SK-N-SH treated with all-trans-retinoic acid at 6 μM for 48 hours (cell line): ENCODE measurements at regions not wholly inside any gene's neighbourhood (a gene's known extent, or its start where the extent isn't known, plus 50 kb on each side); places are given as distances from the start of the nearest gene placed in this dataset.

Experiments
- ATAC-seq: fragments of 200-7000 bp; cut with Tn5 transposase; 3 replicates; pipeline ENCODE4 v1.9.1; 2020; ENCODE audit warnings: mild to moderate bottlenecking, moderate library complexity
- ARNTL ChIP-seq: fragments of 450-650 bp; formaldehyde crosslinking; IDR thresholded peaks from 2 replicates; pipeline ENCODE4 v1.5.0; 2020; ENCODE audit warnings: low read depth, mild to moderate bottlenecking, moderate library complexity, borderline replicate concordance
- BACH2 ChIP-seq: fragments of 250-450 bp; sonication (Bioruptor Pico); IDR thresholded peaks from 2 replicates; pipeline ENCODE4 v1.9.0; 2021; ENCODE audit warnings: mild to moderate bottlenecking, borderline replicate concordance
- CSDC2 ChIP-seq: fragments of 250-450 bp; sonication (Bioruptor Pico); IDR thresholded peaks from 2 replicates; pipeline ENCODE4 v1.5.0; 2020; ENCODE audit warnings: mild to moderate bottlenecking, moderate library complexity
- ESRRG ChIP-seq: fragments of 250-450 bp; sonication (Bioruptor Pico); IDR thresholded peaks from 2 replicates; pipeline ENCODE4 v1.6.1; 2021; ENCODE audit warnings: mild to moderate bottlenecking
- GLIS3 ChIP-seq: fragments of 250-450 bp; sonication (Bioruptor Pico); IDR thresholded peaks from 2 replicates; pipeline ENCODE4 v1.5.0; 2020; ENCODE audit warnings: mild to moderate bottlenecking, moderate library complexity
- PPARA ChIP-seq: fragments of 250-450 bp; sonication (Bioruptor Pico); IDR thresholded peaks from 2 replicates; pipeline ENCODE4 v1.5.0; 2020; ENCODE audit warnings: mild to moderate bottlenecking, borderline replicate concordance
- RARB ChIP-seq: fragments of 250-450 bp; sonication (Bioruptor Pico); IDR thresholded peaks from 2 replicates; pipeline ENCODE4 v1.8.0; 2021; ENCODE audit warnings: mild to moderate bottlenecking, moderate library complexity
- SNAI2 ChIP-seq: fragments of 250-450 bp; sonication (Bioruptor Pico); IDR thresholded peaks from 2 replicates; pipeline ENCODE4 v1.5.0; 2020; ENCODE audit warnings: mild to moderate bottlenecking, moderate library complexity
- TCF4 ChIP-seq: fragments of 250-450 bp; sonication (Bioruptor Pico); IDR thresholded peaks from 2 replicates; pipeline ENCODE4 v1.8.0; 2021; ENCODE audit warnings: mild to moderate bottlenecking, moderate library complexity, borderline replicate concordance
- ZC3H10 ChIP-seq: fragments of 250-450 bp; sonication (Bioruptor Pico); IDR thresholded peaks from 2 replicates; pipeline ENCODE4 v1.5.1; 2021; ENCODE audit warnings: mild to moderate bottlenecking, moderate library complexity
- ZFP3 ChIP-seq: fragments of 250-450 bp; sonication (Bioruptor Pico); IDR thresholded peaks from 2 replicates; pipeline ENCODE4 v1.5.0; 2020; ENCODE audit warnings: mild to moderate bottlenecking, moderate library complexity
- ZFP30 ChIP-seq: fragments of 450-650 bp; formaldehyde crosslinking; IDR thresholded peaks from 2 replicates; pipeline ENCODE4 v1.5.0; 2022; ENCODE audit warnings: mild to moderate bottlenecking, moderate library complexity
- ZNF565 ChIP-seq: fragments of 450-650 bp; formaldehyde crosslinking; conservative IDR thresholded peaks from 2 replicates; pipeline ENCODE4 v1.5.0; 2020; ENCODE audit warnings: low read depth, mild to moderate bottlenecking, moderate library complexity
- ZNF70 ChIP-seq: fragments of 450-650 bp; formaldehyde crosslinking; IDR thresholded peaks from 2 replicates; pipeline ENCODE4 v1.5.0; 2020; ENCODE audit warnings: mild to moderate bottlenecking, moderate library complexity
- ZNF8 ChIP-seq: fragments of 450-650 bp; formaldehyde crosslinking; IDR thresholded peaks from 2 replicates; pipeline ENCODE4 v1.5.0; 2020; ENCODE audit warnings: mild to moderate bottlenecking, moderate library complexity
- TF ChIP-seq, protein P1 (sequence below): fragments of 250-450 bp; sonication (Bioruptor Pico); IDR thresholded peaks from 2 replicates; pipeline ENCODE4 v1.5.0; 2020; ENCODE audit warnings: mild to moderate bottlenecking, moderate library complexity
- TF ChIP-seq, protein P2 (sequence below): fragments of 250-450 bp; sonication (Bioruptor Pico); IDR thresholded peaks from 2 replicates; pipeline ENCODE4 v1.5.1; 2020; ENCODE audit warnings: low read depth, mild to moderate bottlenecking, moderate library complexity
- TF ChIP-seq, protein P3 (sequence below): fragments of 250-450 bp; sonication (Bioruptor Pico); IDR thresholded peaks from 2 replicates; pipeline ENCODE4 v1.8.0; 2021; ENCODE audit warnings: low read depth, mild to moderate bottlenecking, moderate library complexity, borderline replicate concordance
- TF ChIP-seq, protein P4 (sequence below): fragments of 250-450 bp; sonication (Bioruptor Pico); IDR thresholded peaks from 2 replicates; pipeline ENCODE4 v1.8.0; 2020; ENCODE audit warnings: mild to moderate bottlenecking, moderate library complexity, borderline replicate concordance
- TF ChIP-seq, protein P5 (sequence below): fragments of 250-450 bp; sonication (Bioruptor Pico); IDR thresholded peaks from 2 replicates; pipeline ENCODE4 v1.5.1; 2021; ENCODE audit warnings: mild to moderate bottlenecking, moderate library complexity

DNA sequence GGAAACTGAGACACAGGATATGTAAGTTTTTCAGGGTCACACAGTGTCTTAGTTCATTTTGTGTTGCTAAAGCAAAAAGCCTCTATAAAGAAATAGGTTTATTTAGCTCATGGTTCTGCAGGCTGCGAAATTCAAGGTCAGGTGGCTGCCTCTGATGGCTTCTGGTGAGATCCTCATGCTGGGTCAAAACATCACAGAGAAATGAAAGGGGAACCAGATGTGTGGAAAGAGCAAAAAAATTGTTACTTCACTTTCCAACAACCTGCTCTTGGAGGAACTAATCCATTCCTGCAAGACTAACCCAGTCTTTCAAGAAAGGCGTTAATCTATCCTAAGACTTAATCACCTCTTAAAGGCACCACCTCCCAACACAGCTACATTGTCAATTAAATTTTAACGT is 64.2 kb upstream of the UBL3 start:
- ATAC-seq = no peak
- no peak for TF ChIP-seq TCF4
- no peak for TF ChIP-seq ZNF8 (CRISPR knock-in tag)
- no peak for TF ChIP-seq RARB (CRISPR knock-in tag)
- no peak for TF ChIP-seq ZFP3 (CRISPR knock-in tag)

DNA sequence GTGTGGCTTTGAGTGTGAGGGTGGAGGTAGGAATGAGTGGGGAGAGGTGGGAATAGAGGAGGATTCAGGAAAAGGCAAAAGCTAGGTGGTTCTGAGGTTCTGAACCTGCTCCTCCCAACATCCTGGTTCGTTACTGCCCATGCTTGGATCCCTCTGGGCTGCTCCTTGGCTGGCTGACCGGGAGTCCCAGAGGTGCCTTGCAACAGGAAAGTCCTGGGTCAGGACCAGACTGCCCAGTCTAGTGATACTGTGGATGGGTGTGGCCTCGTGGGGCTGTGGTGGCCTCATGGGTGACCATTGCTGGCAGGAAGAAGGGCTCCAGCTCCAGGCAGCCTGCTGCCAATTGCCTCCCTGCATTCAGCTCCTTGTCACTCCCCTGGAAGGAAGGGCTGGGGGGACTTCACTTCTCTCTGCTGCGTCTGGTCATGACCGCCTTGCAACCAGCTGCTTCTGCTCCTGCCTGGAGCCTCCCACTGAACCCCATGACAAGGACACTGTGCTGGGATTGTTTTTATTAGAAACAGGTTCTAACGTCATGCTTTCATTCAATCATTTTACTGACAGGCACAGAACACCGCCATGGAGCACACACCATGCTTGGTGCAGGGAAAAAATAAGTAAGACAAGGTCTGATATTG is 61.5 kb upstream of the UBL3 start:
- TF ChIP-seq, protein P1, sequence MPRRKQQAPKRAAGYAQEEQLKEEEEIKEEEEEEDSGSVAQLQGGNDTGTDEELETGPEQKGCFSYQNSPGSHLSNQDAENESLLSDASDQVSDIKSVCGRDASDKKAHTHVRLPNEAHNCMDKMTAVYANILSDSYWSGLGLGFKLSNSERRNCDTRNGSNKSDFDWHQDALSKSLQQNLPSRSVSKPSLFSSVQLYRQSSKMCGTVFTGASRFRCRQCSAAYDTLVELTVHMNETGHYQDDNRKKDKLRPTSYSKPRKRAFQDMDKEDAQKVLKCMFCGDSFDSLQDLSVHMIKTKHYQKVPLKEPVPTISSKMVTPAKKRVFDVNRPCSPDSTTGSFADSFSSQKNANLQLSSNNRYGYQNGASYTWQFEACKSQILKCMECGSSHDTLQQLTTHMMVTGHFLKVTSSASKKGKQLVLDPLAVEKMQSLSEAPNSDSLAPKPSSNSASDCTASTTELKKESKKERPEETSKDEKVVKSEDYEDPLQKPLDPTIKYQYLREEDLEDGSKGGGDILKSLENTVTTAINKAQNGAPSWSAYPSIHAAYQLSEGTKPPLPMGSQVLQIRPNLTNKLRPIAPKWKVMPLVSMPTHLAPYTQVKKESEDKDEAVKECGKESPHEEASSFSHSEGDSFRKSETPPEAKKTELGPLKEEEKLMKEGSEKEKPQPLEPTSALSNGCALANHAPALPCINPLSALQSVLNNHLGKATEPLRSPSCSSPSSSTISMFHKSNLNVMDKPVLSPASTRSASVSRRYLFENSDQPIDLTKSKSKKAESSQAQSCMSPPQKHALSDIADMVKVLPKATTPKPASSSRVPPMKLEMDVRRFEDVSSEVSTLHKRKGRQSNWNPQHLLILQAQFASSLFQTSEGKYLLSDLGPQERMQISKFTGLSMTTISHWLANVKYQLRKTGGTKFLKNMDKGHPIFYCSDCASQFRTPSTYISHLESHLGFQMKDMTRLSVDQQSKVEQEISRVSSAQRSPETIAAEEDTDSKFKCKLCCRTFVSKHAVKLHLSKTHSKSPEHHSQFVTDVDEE = no peak
- no peak for TF ChIP-seq CSDC2 (CRISPR knock-in tag)
- TF ChIP-seq ZC3H10 (CRISPR knock-in tag) = no peak
- TF ChIP-seq, protein P2, sequence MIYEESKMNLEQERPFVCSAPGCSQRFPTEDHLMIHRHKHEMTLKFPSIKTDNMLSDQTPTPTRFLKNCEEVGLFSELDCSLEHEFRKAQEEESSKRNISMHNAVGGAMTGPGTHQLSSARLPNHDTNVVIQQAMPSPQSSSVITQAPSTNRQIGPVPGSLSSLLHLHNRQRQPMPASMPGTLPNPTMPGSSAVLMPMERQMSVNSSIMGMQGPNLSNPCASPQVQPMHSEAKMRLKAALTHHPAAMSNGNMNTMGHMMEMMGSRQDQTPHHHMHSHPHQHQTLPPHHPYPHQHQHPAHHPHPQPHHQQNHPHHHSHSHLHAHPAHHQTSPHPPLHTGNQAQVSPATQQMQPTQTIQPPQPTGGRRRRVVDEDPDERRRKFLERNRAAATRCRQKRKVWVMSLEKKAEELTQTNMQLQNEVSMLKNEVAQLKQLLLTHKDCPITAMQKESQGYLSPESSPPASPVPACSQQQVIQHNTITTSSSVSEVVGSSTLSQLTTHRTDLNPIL = no peak
- TF ChIP-seq ZNF8 (CRISPR knock-in tag) = no peak
- TF ChIP-seq ZFP30 (CRISPR knock-in tag) = no peak
- no peak for TF ChIP-seq ZNF70 (CRISPR knock-in tag)
- TF ChIP-seq ZFP3 (CRISPR knock-in tag) = no peak
- TF ChIP-seq ZNF565 = no peak
- TF ChIP-seq, protein P3, sequence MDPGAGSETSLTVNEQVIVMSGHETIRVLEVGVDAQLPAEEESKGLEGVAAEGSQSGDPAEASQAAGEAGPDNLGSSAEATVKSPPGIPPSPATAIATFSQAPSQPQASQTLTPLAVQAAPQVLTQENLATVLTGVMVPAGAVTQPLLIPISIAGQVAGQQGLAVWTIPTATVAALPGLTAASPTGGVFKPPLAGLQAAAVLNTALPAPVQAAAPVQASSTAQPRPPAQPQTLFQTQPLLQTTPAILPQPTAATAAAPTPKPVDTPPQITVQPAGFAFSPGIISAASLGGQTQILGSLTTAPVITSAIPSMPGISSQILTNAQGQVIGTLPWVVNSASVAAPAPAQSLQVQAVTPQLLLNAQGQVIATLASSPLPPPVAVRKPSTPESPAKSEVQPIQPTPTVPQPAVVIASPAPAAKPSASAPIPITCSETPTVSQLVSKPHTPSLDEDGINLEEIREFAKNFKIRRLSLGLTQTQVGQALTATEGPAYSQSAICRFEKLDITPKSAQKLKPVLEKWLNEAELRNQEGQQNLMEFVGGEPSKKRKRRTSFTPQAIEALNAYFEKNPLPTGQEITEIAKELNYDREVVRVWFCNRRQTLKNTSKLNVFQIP (CRISPR knock-in tag) = no peak
- TF ChIP-seq GLIS3 (CRISPR knock-in tag) = no peak
- TF ChIP-seq BACH2 (CRISPR knock-in tag) = no peak
- no peak for TF ChIP-seq TCF4
- no peak for TF ChIP-seq ARNTL (CRISPR knock-in tag)
- TF ChIP-seq ESRRG (CRISPR knock-in tag) = no peak
- no peak for TF ChIP-seq SNAI2 (CRISPR knock-in tag)
- TF ChIP-seq, protein P4, sequence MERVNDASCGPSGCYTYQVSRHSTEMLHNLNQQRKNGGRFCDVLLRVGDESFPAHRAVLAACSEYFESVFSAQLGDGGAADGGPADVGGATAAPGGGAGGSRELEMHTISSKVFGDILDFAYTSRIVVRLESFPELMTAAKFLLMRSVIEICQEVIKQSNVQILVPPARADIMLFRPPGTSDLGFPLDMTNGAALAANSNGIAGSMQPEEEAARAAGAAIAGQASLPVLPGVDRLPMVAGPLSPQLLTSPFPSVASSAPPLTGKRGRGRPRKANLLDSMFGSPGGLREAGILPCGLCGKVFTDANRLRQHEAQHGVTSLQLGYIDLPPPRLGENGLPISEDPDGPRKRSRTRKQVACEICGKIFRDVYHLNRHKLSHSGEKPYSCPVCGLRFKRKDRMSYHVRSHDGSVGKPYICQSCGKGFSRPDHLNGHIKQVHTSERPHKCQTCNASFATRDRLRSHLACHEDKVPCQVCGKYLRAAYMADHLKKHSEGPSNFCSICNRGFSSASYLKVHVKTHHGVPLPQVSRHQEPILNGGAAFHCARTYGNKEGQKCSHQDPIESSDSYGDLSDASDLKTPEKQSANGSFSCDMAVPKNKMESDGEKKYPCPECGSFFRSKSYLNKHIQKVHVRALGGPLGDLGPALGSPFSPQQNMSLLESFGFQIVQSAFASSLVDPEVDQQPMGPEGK = no peak
- TF ChIP-seq, protein P5, sequence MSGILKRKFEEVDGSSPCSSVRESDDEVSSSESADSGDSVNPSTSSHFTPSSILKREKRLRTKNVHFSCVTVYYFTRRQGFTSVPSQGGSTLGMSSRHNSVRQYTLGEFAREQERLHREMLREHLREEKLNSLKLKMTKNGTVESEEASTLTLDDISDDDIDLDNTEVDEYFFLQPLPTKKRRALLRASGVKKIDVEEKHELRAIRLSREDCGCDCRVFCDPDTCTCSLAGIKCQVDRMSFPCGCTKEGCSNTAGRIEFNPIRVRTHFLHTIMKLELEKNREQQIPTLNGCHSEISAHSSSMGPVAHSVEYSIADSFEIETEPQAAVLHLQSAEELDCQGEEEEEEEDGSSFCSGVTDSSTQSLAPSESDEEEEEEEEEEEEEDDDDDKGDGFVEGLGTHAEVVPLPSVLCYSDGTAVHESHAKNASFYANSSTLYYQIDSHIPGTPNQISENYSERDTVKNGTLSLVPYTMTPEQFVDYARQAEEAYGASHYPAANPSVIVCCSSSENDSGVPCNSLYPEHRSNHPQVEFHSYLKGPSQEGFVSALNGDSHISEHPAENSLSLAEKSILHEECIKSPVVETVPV (CRISPR knock-in tag) = no peak
- no peak for ATAC-seq

DNA sequence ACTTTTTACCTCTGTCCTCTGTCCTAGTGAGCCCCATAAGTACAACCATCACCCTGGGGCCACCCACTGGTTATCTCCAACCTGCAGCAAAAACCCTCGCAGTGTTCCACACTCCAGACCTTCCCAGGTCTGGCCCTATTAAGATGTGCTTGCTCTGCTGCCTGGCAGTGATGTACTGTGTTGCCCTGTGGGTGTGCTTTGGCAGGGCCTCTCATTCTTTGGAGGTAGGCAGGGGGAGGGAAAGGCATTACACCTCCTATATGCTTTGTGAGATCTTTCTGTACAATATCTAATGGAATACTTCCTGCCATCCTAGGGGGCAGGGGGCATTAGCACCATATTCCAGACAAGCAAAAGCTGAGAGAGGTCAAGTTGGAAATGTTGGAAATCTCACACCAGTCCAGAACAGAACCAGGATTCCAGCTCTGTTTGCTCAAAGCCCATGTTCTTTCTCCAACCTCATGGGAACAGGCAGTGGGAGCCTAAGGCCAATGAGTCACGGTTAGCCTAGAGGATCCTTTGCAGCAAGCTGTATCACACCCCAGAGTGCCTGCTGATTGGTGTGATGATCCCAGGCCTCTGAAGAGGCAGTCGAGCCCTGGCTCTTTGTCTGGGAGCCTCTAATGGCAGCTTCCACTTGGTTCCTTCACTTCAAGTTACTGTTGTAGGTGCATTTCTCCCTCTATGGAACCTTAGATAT is 59.7 kb upstream of the UBL3 start:
- ATAC-seq = no peak
- TF ChIP-seq, protein P2 = no peak
- TF ChIP-seq BACH2 (CRISPR knock-in tag) (no peak), GLIS3 (CRISPR knock-in tag) (no peak), ARNTL (CRISPR knock-in tag) (no peak), ZNF565 (no peak), CSDC2 (CRISPR knock-in tag) (no peak), ESRRG (CRISPR knock-in tag) (no peak), PPARA (CRISPR knock-in tag) (no peak)
- TF ChIP-seq, protein P1 = no peak
- TF ChIP-seq, protein P4 = no peak
